ENCODE measurements at regions not wholly inside any gene's neighbourhood (a gene's known extent, or its start where the extent isn't known, plus 50 kb on each side); places are given as distances from the start of the nearest gene placed in this dataset.

GRCh38 chr4:59920416-59920815, 1279.7 kb upstream of the ADGRL3 start:
- DNase-seq (ENCODE audit: low read depth in 1 of 2, low spot score in 1 of 2), result no peak
- no peak for TF ChIP-seq CTCF (IDR thresholded peaks at IDR 0.05; ENCODE audit: low read depth, low read length)
- H3K36me3 ChIP-seq, result no peaks in the 10 kb centered on the region
- no peak overlapping the region for H3K27ac ChIP-seq
- no peak overlapping the region for H3K4me3 ChIP-seq
- H3K9me3 ChIP-seq (ENCODE audit: low read depth), result no peaks in the 10 kb centered on the region
- no peaks in the 10 kb centered on the region for H3K27me3 ChIP-seq
- H3K4me1 ChIP-seq (ENCODE audit: low read depth), result no peaks in the 10 kb centered on the region

GRCh38 chr4:59925290-59925689, 1274.8 kb upstream of the ADGRL3 start:
- H3K36me3 ChIP-seq, result no peaks in the 10 kb centered on the region
- no peaks in the 10 kb centered on the region for H3K9me3 ChIP-seq (ENCODE audit: low read depth)
- no peak for DNase-seq (ENCODE audit: low read depth in 1 of 2, low spot score in 1 of 2)
- no peak overlapping the region for H3K27ac ChIP-seq
- no peak overlapping the region for H3K4me3 ChIP-seq
- no peaks in the 10 kb centered on the region for H3K27me3 ChIP-seq
- no peaks in the 10 kb centered on the region for H3K4me1 ChIP-seq (ENCODE audit: low read depth)
- no peak for TF ChIP-seq CTCF (IDR thresholded peaks at IDR 0.05; ENCODE audit: low read depth, low read length)

- Histone ChIP-seq H3K4me3 (no peak overlapping the region), H3K9me3 (ENCODE audit: low read depth) (no peaks in the 10 kb centered on the region), H3K4me1 (ENCODE audit: low read depth) (no peaks in the 10 kb centered on the region), H3K27me3 (no peaks in the 10 kb centered on the region), H3K27ac (no peak overlapping the region), H3K36me3 (no peaks in the 10 kb centered on the region)
- DNase-seq (ENCODE audit: low read depth in 1 of 2, low spot score in 1 of 2), result no peak
- no peak for TF ChIP-seq CTCF (IDR thresholded peaks at IDR 0.05; ENCODE audit: low read depth, low read length)
These were observed 1263.6 kb upstream of the ADGRL3 start for GRCh38 chr4:59936566-59936965.

GRCh38 chr4:59938166-59938565, 1262.0 kb upstream of the ADGRL3 start:
- no peaks in the 10 kb centered on the region for H3K27me3 ChIP-seq
- no peaks in the 10 kb centered on the region for H3K36me3 ChIP-seq
- no peaks in the 10 kb centered on the region for H3K4me1 ChIP-seq (ENCODE audit: low read depth)
- H3K4me3 ChIP-seq, result no peak overlapping the region
- H3K9me3 ChIP-seq (ENCODE audit: low read depth), result no peaks in the 10 kb centered on the region
- no peak overlapping the region for H3K27ac ChIP-seq
- no peak for DNase-seq (ENCODE audit: low read depth in 1 of 2, low spot score in 1 of 2)
- TF ChIP-seq CTCF (IDR thresholded peaks at IDR 0.05; ENCODE audit: low read depth, low read length), result no peak

GRCh38 chr4:59945277-59945676, 1254.8 kb upstream of the ADGRL3 start:
- no peak overlapping the region for H3K4me3 ChIP-seq
- no peaks in the 10 kb centered on the region for H3K36me3 ChIP-seq
- H3K9me3 ChIP-seq (ENCODE audit: low read depth), result no peaks in the 10 kb centered on the region
- DNase-seq (ENCODE audit: low read depth in 1 of 2, low spot score in 1 of 2), result no peak
- H3K27me3 ChIP-seq, result no peaks in the 10 kb centered on the region
- no peaks in the 10 kb centered on the region for H3K4me1 ChIP-seq (ENCODE audit: low read depth)
- no peak for TF ChIP-seq CTCF (IDR thresholded peaks at IDR 0.05; ENCODE audit: low read depth, low read length)
- H3K27ac ChIP-seq, result no peak overlapping the region

- no peak for DNase-seq (ENCODE audit: low read depth in 1 of 2, low spot score in 1 of 2)
- H3K36me3 ChIP-seq, result no peaks in the 10 kb centered on the region
- no peak for TF ChIP-seq CTCF (IDR thresholded peaks at IDR 0.05; ENCODE audit: low read depth, low read length)
- no peak overlapping the region for H3K27ac ChIP-seq
- no peak overlapping the region for H3K4me3 ChIP-seq
- H3K4me1 ChIP-seq (ENCODE audit: low read depth), result no peaks in the 10 kb centered on the region
- H3K9me3 ChIP-seq (ENCODE audit: low read depth), result no peaks in the 10 kb centered on the region
- H3K27me3 ChIP-seq, result no peaks in the 10 kb centered on the region
These were observed 1254.4 kb upstream of the ADGRL3 start for GRCh38 chr4:59945716-59946115.
